ENCODE measurements at regions not wholly inside any gene's neighbourhood (a gene's known extent, or its start where the extent isn't known, plus 50 kb on each side); places are given as distances from the start of the nearest gene placed in this dataset.

GRCh38 chr5:110073534-110073933, 383.8 kb downstream of the MAN2A1 start:
- Histone ChIP-seq H3K4me3 (ENCODE audit: low read depth, low read length) (no peak overlapping the region), H3K9ac (ENCODE audit: low read depth, low read length) (no peak overlapping the region), H3K27ac (ENCODE audit: low read depth, low read length) (no peak overlapping the region), H3K9me3 (ENCODE audit: control insufficient read depth, insufficient read depth, low read length) (no peaks in the 10 kb centered on the region; the same call in 1 of the 2 replicates), H3K4me1 (ENCODE audit: control insufficient read depth, insufficient read depth, low read length) (no peaks in the 10 kb centered on the region), H3K36me3 (ENCODE audit: control insufficient read depth, insufficient read depth, low read length) (no peaks in the 10 kb centered on the region), H3K27me3 (ENCODE audit: control insufficient read depth, insufficient read depth, low read length) (no peaks in the 10 kb centered on the region)

DNA sequence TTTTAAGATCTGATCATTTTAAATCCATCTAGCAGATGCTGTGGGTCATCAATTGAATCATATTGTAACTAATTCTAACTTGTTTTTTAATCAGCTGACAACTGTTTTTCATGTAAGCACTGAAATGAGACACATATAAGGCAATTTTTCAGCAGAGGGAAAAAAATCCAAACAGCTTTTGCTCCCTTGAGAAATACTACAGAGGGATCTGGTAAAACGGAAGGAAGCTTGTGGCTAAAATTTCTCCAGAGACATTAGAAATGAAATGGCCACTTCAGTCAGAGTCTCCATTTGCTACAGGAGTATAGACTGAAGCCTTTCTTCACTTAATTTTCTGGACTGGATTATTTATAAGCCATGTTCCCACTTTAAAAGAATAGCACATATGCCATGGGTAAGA, 385.9 kb downstream of the MAN2A1 start:
- no peak overlapping the region for H3K9ac ChIP-seq (ENCODE audit: low read depth, low read length)
- no peak overlapping the region for H3K4me3 ChIP-seq (ENCODE audit: low read depth, low read length)
- H3K27me3 ChIP-seq (ENCODE audit: control insufficient read depth, insufficient read depth, low read length), result no peaks in the 10 kb centered on the region
- H3K36me3 ChIP-seq (ENCODE audit: control insufficient read depth, insufficient read depth, low read length), result no peaks in the 10 kb centered on the region
- H3K9me3 ChIP-seq (ENCODE audit: control insufficient read depth, insufficient read depth, low read length), result no peaks in the 10 kb centered on the region; the same call in 1 of the 2 replicates
- no peaks in the 10 kb centered on the region for H3K4me1 ChIP-seq (ENCODE audit: control insufficient read depth, insufficient read depth, low read length)
- H3K27ac ChIP-seq (ENCODE audit: low read depth, low read length), result no peak overlapping the region

DNA sequence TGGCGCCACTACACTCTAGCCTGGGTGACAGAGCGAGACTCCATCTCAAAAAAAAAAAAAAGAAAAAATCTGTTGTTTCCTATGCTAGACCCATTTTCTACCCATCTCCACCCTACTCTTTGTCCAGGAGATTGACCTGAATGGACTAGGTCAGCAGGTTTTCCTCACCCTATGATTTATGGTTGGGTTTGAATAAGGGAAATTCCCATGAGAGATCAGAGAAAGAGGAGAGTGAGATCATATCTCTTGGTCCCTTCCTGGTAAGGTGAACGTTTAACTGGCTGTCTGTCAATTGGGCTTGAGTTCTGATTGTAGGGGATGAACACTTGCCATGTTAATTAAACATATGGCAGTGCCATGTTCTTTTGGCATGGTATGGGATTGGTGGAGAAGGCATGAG, 387.4 kb downstream of the MAN2A1 start:
- no peaks in the 10 kb centered on the region for H3K27me3 ChIP-seq (ENCODE audit: control insufficient read depth, insufficient read depth, low read length)
- H3K9ac ChIP-seq (ENCODE audit: low read depth, low read length), result no peak overlapping the region
- H3K27ac ChIP-seq (ENCODE audit: low read depth, low read length), result no peak overlapping the region
- H3K4me1 ChIP-seq (ENCODE audit: control insufficient read depth, insufficient read depth, low read length), result no peaks in the 10 kb centered on the region
- no peak overlapping the region for H3K4me3 ChIP-seq (ENCODE audit: low read depth, low read length)
- H3K9me3 ChIP-seq (ENCODE audit: control insufficient read depth, insufficient read depth, low read length), result no peaks in the 10 kb centered on the region; the same call in 1 of the 2 replicates
- H3K36me3 ChIP-seq (ENCODE audit: control insufficient read depth, insufficient read depth, low read length), result no peaks in the 10 kb centered on the region

- H3K27me3 ChIP-seq (ENCODE audit: control insufficient read depth, insufficient read depth, low read length), result no peaks in the 10 kb centered on the region
- no peaks in the 10 kb centered on the region for H3K4me1 ChIP-seq (ENCODE audit: control insufficient read depth, insufficient read depth, low read length)
- H3K9me3 ChIP-seq (ENCODE audit: control insufficient read depth, insufficient read depth, low read length), result no peaks in the 10 kb centered on the region
- H3K9ac ChIP-seq (ENCODE audit: low read depth, low read length), result no peak overlapping the region
- no peak overlapping the region for H3K27ac ChIP-seq (ENCODE audit: low read depth, low read length)
- H3K4me3 ChIP-seq (ENCODE audit: low read depth, low read length), result no peak overlapping the region
- no peaks in the 10 kb centered on the region for H3K36me3 ChIP-seq (ENCODE audit: control insufficient read depth, insufficient read depth, low read length)
Measured at GRCh38 chr5:110082194-110082593, 392.5 kb downstream of the MAN2A1 start.

DNA sequence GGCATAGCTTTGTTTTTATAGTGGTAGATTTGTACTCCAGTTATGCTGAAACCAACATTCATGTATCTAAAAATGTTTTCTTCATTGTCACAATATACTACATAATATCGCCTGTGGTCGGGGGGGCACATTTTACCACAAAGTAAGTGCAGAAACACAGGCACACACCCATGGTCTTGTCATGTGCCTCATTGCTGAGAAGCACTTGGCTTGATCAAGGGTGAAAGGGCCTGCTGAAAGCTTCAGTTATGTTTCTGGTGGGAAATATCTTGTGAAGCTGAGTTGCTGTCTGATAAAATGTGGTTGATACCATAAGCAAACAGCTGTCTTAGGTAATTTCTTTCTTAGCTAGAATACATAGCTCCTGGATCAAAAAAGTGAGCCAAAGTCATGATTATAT, 393.1 kb downstream of the MAN2A1 start:
- Histone ChIP-seq H3K9ac (ENCODE audit: low read depth, low read length) (no peak overlapping the region), H3K9me3 (ENCODE audit: control insufficient read depth, insufficient read depth, low read length) (no peaks in the 10 kb centered on the region), H3K4me1 (ENCODE audit: control insufficient read depth, insufficient read depth, low read length) (no peaks in the 10 kb centered on the region), H3K27ac (ENCODE audit: low read depth, low read length) (no peak overlapping the region), H3K36me3 (ENCODE audit: control insufficient read depth, insufficient read depth, low read length) (no peaks in the 10 kb centered on the region), H3K27me3 (ENCODE audit: control insufficient read depth, insufficient read depth, low read length) (no peaks in the 10 kb centered on the region), H3K4me3 (ENCODE audit: low read depth, low read length) (no peak overlapping the region)

DNA sequence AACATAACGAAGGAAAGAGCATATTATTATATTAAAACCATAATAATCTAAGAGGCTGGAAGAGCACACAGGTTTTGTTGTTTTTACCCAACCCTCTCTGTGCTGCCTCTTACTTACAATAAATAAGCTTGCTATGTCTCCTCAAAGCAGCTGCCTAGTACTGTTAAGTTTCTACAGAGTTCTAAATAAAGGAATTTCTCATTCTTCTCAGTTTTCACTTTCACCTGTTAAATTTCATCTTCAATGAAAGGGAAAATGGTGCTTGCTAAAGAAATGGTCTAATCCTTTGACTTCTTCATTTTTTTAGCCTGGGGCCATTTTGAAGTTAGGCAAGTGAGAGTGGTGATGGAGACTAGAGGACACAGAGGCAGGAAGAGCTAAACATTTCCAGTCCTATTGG, 396.1 kb downstream of the MAN2A1 start:
- Histone ChIP-seq H3K4me1 (ENCODE audit: control insufficient read depth, insufficient read depth, low read length) (no peaks in the 10 kb centered on the region), H3K36me3 (ENCODE audit: control insufficient read depth, insufficient read depth, low read length) (no peaks in the 10 kb centered on the region)

DNA sequence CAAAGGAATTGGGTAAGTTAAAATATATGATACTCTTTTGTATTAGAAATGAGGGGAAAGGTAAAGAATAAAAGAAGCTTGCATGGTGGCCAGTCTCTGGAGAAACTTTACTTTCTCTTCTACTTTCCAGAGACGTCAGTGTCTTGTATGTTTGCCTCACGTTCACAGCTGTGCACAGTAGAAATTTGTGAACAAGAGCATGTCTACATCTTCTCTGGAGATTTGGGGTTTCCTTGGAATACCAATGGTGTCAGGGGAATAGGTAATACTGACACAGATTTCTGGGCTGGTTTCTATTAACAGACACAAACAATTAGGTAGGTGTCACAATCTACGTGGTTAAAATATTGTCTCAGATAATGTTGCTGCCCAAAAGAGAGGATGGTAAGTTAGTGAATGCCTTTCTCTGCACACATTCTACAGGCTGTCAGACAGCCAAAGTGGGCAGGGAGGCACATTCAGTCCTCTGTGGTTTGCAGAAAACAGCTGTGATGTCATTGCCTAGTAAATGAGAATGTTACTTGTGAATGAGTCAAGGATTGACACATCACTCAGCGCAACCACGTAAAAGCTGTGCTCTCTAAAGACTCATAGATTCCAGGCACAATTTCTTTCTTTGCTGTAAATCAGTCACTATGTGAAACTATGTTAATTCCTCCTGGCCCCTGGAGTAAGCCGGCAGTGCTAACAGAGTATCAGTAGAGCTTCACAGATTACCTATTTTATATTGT, 397.1 kb downstream of the MAN2A1 start:
- Histone ChIP-seq H3K27me3 (ENCODE audit: control insufficient read depth, insufficient read depth, low read length) (no peaks in the 10 kb centered on the region), H3K4me3 (ENCODE audit: low read depth, low read length) (no peak overlapping the region), H3K9me3 (ENCODE audit: control insufficient read depth, insufficient read depth, low read length) (no peaks in the 10 kb centered on the region), H3K27ac (ENCODE audit: low read depth, low read length) (no peak overlapping the region), H3K9ac (ENCODE audit: low read depth, low read length) (no peak overlapping the region), H3K36me3 (ENCODE audit: control insufficient read depth, insufficient read depth, low read length) (no peaks in the 10 kb centered on the region), H3K4me1 (ENCODE audit: control insufficient read depth, insufficient read depth, low read length) (no peaks in the 10 kb centered on the region)

More for the DNA sequence above, 396.1 kb downstream of the MAN2A1 start:
- Histone ChIP-seq H3K9me3 (ENCODE audit: control insufficient read depth, insufficient read depth, low read length) (no peaks in the 10 kb centered on the region), H3K9ac (ENCODE audit: low read depth, low read length) (no peak overlapping the region), H3K27ac (ENCODE audit: low read depth, low read length) (no peak overlapping the region), H3K27me3 (ENCODE audit: control insufficient read depth, insufficient read depth, low read length) (no peaks in the 10 kb centered on the region), H3K4me3 (ENCODE audit: low read depth, low read length) (no peak overlapping the region)

- Histone ChIP-seq H3K9ac (ENCODE audit: low read depth, low read length) (no peak overlapping the region), H3K36me3 (ENCODE audit: control insufficient read depth, insufficient read depth, low read length) (no peaks in the 10 kb centered on the region), H3K4me1 (ENCODE audit: control insufficient read depth, insufficient read depth, low read length) (no peaks in the 10 kb centered on the region), H3K4me3 (ENCODE audit: low read depth, low read length) (no peak overlapping the region), H3K9me3 (ENCODE audit: control insufficient read depth, insufficient read depth, low read length) (no peaks in the 10 kb centered on the region), H3K27ac (ENCODE audit: low read depth, low read length) (no peak overlapping the region), H3K27me3 (ENCODE audit: control insufficient read depth, insufficient read depth, low read length) (no peaks in the 10 kb centered on the region)
Measured at GRCh38 chr5:110087829-110088228, 398.1 kb downstream of the MAN2A1 start.

- Histone ChIP-seq H3K36me3 (ENCODE audit: control insufficient read depth, insufficient read depth, low read length) (no peaks in the 10 kb centered on the region), H3K9ac (ENCODE audit: low read depth, low read length) (no peak overlapping the region), H3K27me3 (ENCODE audit: control insufficient read depth, insufficient read depth, low read length) (no peaks in the 10 kb centered on the region), H3K4me3 (ENCODE audit: low read depth, low read length) (no peak overlapping the region), H3K4me1 (ENCODE audit: control insufficient read depth, insufficient read depth, low read length) (no peaks in the 10 kb centered on the region), H3K27ac (ENCODE audit: low read depth, low read length) (no peak overlapping the region), H3K9me3 (ENCODE audit: control insufficient read depth, insufficient read depth, low read length) (no peaks in the 10 kb centered on the region)
Measured at GRCh38 chr5:110088676-110089436, 399.1 kb downstream of the MAN2A1 start.

DNA sequence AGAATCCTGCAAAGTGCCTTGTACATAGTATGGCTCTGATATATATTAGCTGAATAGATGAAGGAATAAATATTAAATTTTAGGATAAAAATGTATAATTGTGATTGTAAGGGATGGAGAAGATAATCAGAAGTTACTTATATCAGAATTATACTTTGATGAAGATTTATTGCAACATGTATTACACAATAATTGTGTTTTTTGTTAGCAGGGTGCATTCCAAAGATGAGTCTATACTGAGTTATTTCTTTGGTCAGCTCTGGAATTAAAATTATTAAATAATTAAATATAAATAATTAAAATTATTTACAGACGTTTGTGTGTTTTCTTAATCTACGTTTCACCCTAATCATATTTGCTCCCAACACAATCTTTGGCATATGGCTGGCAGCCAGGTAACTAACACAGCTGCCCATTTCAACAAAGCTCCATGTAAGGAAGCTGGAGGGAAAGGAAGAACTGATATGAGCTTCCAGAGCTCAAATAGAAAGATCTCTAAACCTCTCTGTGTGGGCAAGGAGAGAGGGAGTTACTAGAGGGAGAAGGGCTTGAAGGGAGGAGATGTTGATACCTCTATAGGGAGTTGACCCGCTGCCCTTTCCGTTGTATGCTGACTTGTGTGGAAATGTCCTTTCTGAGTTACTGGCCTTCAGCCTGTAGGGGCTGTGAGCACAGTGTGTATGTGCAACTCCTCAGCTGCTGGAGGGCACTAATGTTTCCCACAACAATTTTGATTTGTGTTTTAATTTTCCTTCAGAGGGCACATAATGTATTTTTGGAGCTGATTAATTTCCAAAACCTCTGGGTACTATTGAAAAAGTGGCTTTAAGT, 403.4 kb downstream of the MAN2A1 start:
- no peak overlapping the region for H3K27ac ChIP-seq (ENCODE audit: low read depth, low read length)
- no peaks in the 10 kb centered on the region for H3K9me3 ChIP-seq (ENCODE audit: control insufficient read depth, insufficient read depth, low read length)
- H3K4me3 ChIP-seq (ENCODE audit: low read depth, low read length), result no peak overlapping the region
- H3K4me1 ChIP-seq (ENCODE audit: control insufficient read depth, insufficient read depth, low read length), result no peaks in the 10 kb centered on the region
- no peaks in the 10 kb centered on the region for H3K36me3 ChIP-seq (ENCODE audit: control insufficient read depth, insufficient read depth, low read length)
- H3K27me3 ChIP-seq (ENCODE audit: control insufficient read depth, insufficient read depth, low read length), result no peaks in the 10 kb centered on the region
- no peak overlapping the region for H3K9ac ChIP-seq (ENCODE audit: low read depth, low read length)

- Histone ChIP-seq H3K4me1 (ENCODE audit: control insufficient read depth, insufficient read depth, low read length) (no peaks in the 10 kb centered on the region), H3K27ac (ENCODE audit: low read depth, low read length) (no peak overlapping the region), H3K36me3 (ENCODE audit: control insufficient read depth, insufficient read depth, low read length) (no peaks in the 10 kb centered on the region), H3K4me3 (ENCODE audit: low read depth, low read length) (no peak overlapping the region), H3K9ac (ENCODE audit: low read depth, low read length) (no peak overlapping the region), H3K9me3 (ENCODE audit: control insufficient read depth, insufficient read depth, low read length) (no peaks in the 10 kb centered on the region), H3K27me3 (ENCODE audit: control insufficient read depth, insufficient read depth, low read length) (no peaks in the 10 kb centered on the region)
Measured at GRCh38 chr5:110094109-110094508, 404.4 kb downstream of the MAN2A1 start.

Measured in HUES48 (cell line).